HEK293T (cell line): ENCODE measurements at regions not wholly inside any gene's neighbourhood (a gene's known extent, or its start where the extent isn't known, plus 50 kb on each side); places are given as distances from the start of the nearest gene placed in this dataset.
"Not testable (repeated sequence)": the region's sequence is repeated elsewhere in the genome, so short reads cannot be mapped to it uniquely, and the experiment has no call there.

ENCODE experiments used
- CTCF ChIA-PET: fragments of 350-600 bp; formaldehyde crosslinking; extraction: SDS; loops from one replicate; lab custom pipeline; 2021; ENCODE audit warnings: antibody characterized with exemption, inconsistent platforms; lab: Yijun Ruan, JAX
- POLR2A ChIA-PET: fragments of 350-600 bp; formaldehyde crosslinking; extraction: SDS; loops from one replicate; lab custom pipeline; 2020; ENCODE audit warnings: antibody characterized with exemption, inconsistent platforms; lab: Yijun Ruan, JAX
- DNase-seq: peaks from one replicate; pipeline ENCODE4 v3.0.0; 2012; ENCODE audit warnings: mixed read lengths; ENCODE audit errors: extremely low spot score
- ARNT ChIP-seq: fragments of 450-650 bp; IDR thresholded peaks from 2 replicates; pipeline ENCODE4 v1.6.1; 2017; ENCODE audit warnings: mild to moderate bottlenecking
- BHLHE40 ChIP-seq: fragments of 450-650 bp; IDR thresholded peaks from 2 replicates; pipeline ENCODE4 v1.6.1; 2016; ENCODE audit warnings: mild to moderate bottlenecking, moderate library complexity, borderline replicate concordance
- CTBP1 ChIP-seq: fragments of 450-650 bp; IDR thresholded peaks from 2 replicates; pipeline ENCODE4 v1.6.1; 2016; ENCODE audit warnings: borderline replicate concordance
- ELF4 ChIP-seq: fragments of 450-650 bp; IDR thresholded peaks from 2 replicates; pipeline ENCODE4 v1.6.1; 2017; ENCODE audit warnings: antibody characterized with exemption
- FOXA1 ChIP-seq: fragments of 450-650 bp; IDR thresholded peaks from 2 replicates; pipeline ENCODE4 v1.6.1; 2016; ENCODE audit warnings: mild to moderate bottlenecking
- FOXK2 ChIP-seq: fragments of 450-650 bp; IDR thresholded peaks from 2 replicates; pipeline ENCODE4 v1.6.1; 2016; ENCODE audit warnings: mild to moderate bottlenecking
- FOXM1 ChIP-seq: fragments of 450-650 bp; IDR thresholded peaks from 2 replicates; pipeline ENCODE4 v1.6.1; 2017; ENCODE audit warnings: mild to moderate bottlenecking, borderline replicate concordance
- HDGF ChIP-seq: fragments of 450-650 bp; IDR thresholded peaks from 2 replicates; pipeline ENCODE4 v1.6.1; 2017; ENCODE audit warnings: antibody characterized with exemption, borderline replicate concordance
- L3MBTL2 ChIP-seq: fragments of 450-650 bp; conservative IDR thresholded peaks from 2 replicates; pipeline ENCODE4 v1.6.1; 2016; ENCODE audit warnings: mild to moderate bottlenecking
- LEF1 ChIP-seq: fragments of 450-650 bp; IDR thresholded peaks from 2 replicates; pipeline ENCODE4 v1.6.1; 2017; ENCODE audit warnings: mild to moderate bottlenecking, borderline replicate concordance
- NFRKB ChIP-seq: fragments of 450-650 bp; IDR thresholded peaks from 2 replicates; pipeline ENCODE4 v1.6.1; 2016; ENCODE audit warnings: mild to moderate bottlenecking, moderate library complexity
- PKNOX1 ChIP-seq: fragments of 450-650 bp; IDR thresholded peaks from 2 replicates; pipeline ENCODE4 v1.6.1; 2016
- SP1 ChIP-seq: fragments of 450-650 bp; IDR thresholded peaks from 2 replicates; pipeline ENCODE4 v1.6.1; 2017
- SUZ12 ChIP-seq: fragments of 450-650 bp; IDR thresholded peaks from 2 replicates; pipeline ENCODE4 v1.6.1; 2016; ENCODE audit warnings: mild to moderate bottlenecking
- TARDBP ChIP-seq: fragments of 450-650 bp; IDR thresholded peaks from 2 replicates; pipeline ENCODE4 v1.6.1; 2016
- ZNF384 ChIP-seq: fragments of 450-650 bp; IDR thresholded peaks from 2 replicates; pipeline ENCODE4 v1.6.1; 2016

GRCh38 chr10:114713525-114714090 lies 55.5 kb upstream of the ABLIM1 start:
- POLR2A ChIA-PET, result interaction anchor here (0.7 to 1.2 kb wide), 3 partner anchors 108 to 194 kb away, joined by 3 to 4 read pairs (median 3); partner anchors contain the start of gene FHIP2A

DNA sequence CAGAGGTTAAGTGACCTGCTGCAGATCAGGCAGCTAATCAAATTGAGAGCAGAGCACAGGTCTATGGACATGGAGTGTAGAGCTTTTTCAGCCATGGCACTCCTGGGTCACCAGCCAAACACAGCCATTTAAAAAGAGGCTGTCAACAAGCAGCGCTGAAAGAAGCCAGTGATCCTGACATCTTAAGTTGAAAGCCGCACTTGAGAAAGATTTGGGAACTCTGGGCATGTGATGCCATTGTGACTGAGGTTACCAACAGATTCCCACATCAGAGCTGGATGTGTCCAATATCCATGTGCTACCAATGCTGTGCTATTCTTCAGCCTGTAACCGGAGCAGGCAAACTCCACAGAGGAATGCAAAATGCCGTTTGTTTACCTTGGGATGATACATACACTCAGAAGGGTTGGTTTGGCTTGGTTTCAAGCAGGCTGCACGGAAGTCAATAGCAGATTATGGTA lies 56.2 kb upstream of the ABLIM1 start:
- POLR2A ChIA-PET, result interaction anchor here (0.9 to 1.2 kb wide), 2 partner anchors 108 to 195 kb away, joined by 3 to 4 read pairs; partner anchors contain the start of gene FHIP2A
- peak; percentile 49 for DNase-seq
- CTCF ChIA-PET, result interaction anchor here (2.4 kb wide), 1 partner anchor 10 kb away, joined by 13 read pairs; no protein-coding TSS in a partner anchor
- TF ChIP-seq PKNOX1 (no peak), L3MBTL2 (no peak), TARDBP (no peak), FOXK2 (no peak)

More at GRCh38 chr10:114713525-114714090, 55.5 kb upstream of the ABLIM1 start:
- TF ChIP-seq LEF1 (no peak), CTBP1 (no peak), ZNF384 (no peak), ARNT (no peak), BHLHE40 (no peak), SUZ12 (no peak), L3MBTL2 (no peak), FOXK2 (no peak), SP1 (no peak), ELF4 (no peak), NFRKB (no peak), FOXA1 (no peak), PKNOX1 (no peak), TARDBP (no peak), FOXM1 (no peak), HDGF (no peak)
- CTCF ChIA-PET, result interaction anchor here (2.4 kb wide), 1 partner anchor 10 kb away, joined by 13 read pairs; no protein-coding TSS in a partner anchor
- no peak for DNase-seq

GRCh38 chr10:114715171-114715670 lies 57.1 kb upstream of the ABLIM1 start:
- DNase-seq, result no peak
- ChIA-PET POLR2A (no interaction called here), CTCF (no interaction called here)
- no peak for TF ChIP-seq BHLHE40
- TF ChIP-seq HDGF, result no peak
- TF ChIP-seq FOXM1, result no peak
- TF ChIP-seq L3MBTL2, result no peak
- TF ChIP-seq FOXK2, result no peak
- no peak for TF ChIP-seq PKNOX1

GRCh38 chr10:114716811-114717404 lies 58.8 kb upstream of the ABLIM1 start:
- TF ChIP-seq SP1 (no peak), FOXA1 (no peak), ARNT (no peak), CTBP1 (no peak), L3MBTL2 (no peak), TARDBP (no peak), SUZ12 (no peak), FOXM1 (no peak), PKNOX1 (no peak), NFRKB (no peak), ZNF384 (no peak), FOXK2 (no peak), HDGF (no peak), ELF4 (no peak), LEF1 (no peak), BHLHE40 (no peak)

DNA sequence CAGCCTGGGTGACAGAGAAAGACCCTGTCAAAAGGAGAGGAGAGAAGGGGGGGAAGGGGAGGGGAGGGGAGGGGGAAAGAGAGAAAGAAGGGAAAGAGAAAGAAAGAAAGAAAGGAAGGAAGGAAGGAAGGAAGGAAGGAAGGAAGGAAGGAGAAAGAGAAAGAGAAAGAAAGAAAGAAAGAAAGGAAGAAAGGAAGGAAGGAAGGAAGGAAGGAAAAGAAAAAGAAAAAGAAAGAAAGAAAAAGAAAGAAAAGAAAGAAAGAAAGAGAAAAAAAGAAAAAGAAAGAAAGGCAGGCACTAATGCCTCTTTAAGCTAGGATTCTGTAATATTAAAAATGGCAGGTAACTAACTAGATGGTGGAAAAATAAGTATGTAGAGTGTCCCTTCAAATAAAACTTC lies 59.8 kb upstream of the ABLIM1 start:
- CTCF ChIA-PET, POLR2A ChIA-PET, DNase-seq: not testable (repeated sequence)

More at GRCh38 chr10:114716811-114717404, 58.8 kb upstream of the ABLIM1 start:
- DNase-seq, result no peak
- CTCF ChIA-PET, result interaction anchor here (0.6 to 0.9 kb wide), 3 partner anchors 99 to 545 kb away, joined by 3 to 5 read pairs (median 3); no protein-coding TSS in a partner anchor
- POLR2A ChIA-PET, result no interaction called here

DNA sequence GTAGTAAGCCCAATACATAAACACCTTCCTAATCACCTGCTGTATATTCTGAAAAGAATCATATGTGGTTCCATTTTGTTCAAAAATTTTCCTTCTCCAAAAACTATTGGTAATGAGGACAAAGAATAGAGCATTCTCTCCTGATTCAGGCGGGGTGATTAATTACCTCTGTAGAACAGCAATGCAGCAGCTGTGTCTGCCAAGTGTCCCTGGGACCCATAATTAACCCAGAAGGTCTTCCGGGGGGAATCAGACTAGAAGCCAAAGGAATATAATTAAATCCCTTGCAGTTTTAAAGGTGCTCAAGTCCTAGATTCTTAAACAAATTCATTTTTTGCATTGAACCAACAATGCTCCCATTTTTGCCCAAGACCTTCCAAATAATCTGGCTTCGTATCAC lies 60.3 kb upstream of the ABLIM1 start:
- ChIA-PET CTCF (no interaction called here), POLR2A (no interaction called here)
- TF ChIP-seq TARDBP (no peak), PKNOX1 (no peak), BHLHE40 (no peak), CTBP1 (no peak), FOXM1 (no peak), LEF1 (no peak), HDGF (no peak), ELF4 (no peak), FOXA1 (no peak), FOXK2 (no peak), NFRKB (no peak), SP1 (no peak), L3MBTL2 (no peak), ARNT (no peak), ZNF384 (no peak), SUZ12 (no peak)
- no peak for DNase-seq
